ENCODE measurements at regions not wholly inside any gene's neighbourhood (a gene's known extent, or its start where the extent isn't known, plus 50 kb on each side); places are given as distances from the start of the nearest gene placed in this dataset.

DNA sequence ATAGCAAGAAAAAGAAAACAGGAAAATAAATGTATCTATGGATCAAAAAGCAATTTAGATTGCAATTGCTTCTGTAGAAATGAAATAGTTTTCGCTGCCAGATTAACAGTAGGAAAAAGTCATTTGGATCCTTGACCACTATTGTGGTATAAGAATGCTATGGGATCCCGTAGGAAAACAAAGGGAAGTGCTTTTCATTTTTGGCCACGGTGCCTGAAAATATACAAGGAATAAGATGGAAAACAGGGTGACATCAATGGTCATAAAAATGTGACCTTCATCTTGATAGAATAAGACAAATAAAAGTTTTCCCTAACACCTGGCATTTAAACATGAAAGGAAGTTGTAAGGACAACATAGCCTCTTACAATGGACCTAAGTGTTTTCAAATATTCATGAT lies 622.8 kb downstream of the DACH1 start:
- TF ChIP-seq GATA2 (IDR thresholded peaks at IDR 0.05; ENCODE audit: low read depth, low read length) (no peak), GATA3 (IDR thresholded peaks at IDR 0.05; ENCODE audit: low read depth, low read length) (no peak)
